HCT116 (cell line): ENCODE measurements at regions not wholly inside any gene's neighbourhood (a gene's known extent, or its start where the extent isn't known, plus 50 kb on each side); places are given as distances from the start of the nearest gene placed in this dataset.

Source experiments
- ATAC-seq: fragments of 200-7000 bp; cut with Tn5 transposase; 2 replicates; pipeline ENCODE4 v1.9.1; 2020; ENCODE audit warnings: mild to moderate bottlenecking, moderate library complexity
- BruUV-seq: library from RNA; stranded (reverse); fragments of 400-500 nt; replicated peaks from 2 replicates; lab custom pipeline; 2021; lab: Mats Ljungman, UMichigan
- CTCF ChIA-PET: fragments of 300-600 bp; sonication (Branson Sonifier 250); formaldehyde crosslinking; loops from one replicate; lab custom pipeline; 2021; ENCODE audit warnings: antibody characterized with exemption; lab: Charles Lee
- POLR2A ChIA-PET: fragments of 300-600, 350-600 bp; sonication (Branson Sonifier 250); formaldehyde crosslinking; loops from one replicate; lab custom pipeline; 2021; ENCODE audit warnings: antibody characterized with exemption; lab: Charles Lee
- RAD21 ChIA-PET, 2 experiments: fragments of 300-600 bp; sonication (Branson Sonifier 250); formaldehyde crosslinking; loops; one replicate each; lab custom pipeline; 2023; ENCODE audit warnings: low total read pairs in 2 of 2; ENCODE audit not compliant: uncharacterized antibody in 2 of 2, unreplicated experiment in 2 of 2, low non-redundant PET in 1 of 2; lab: Charles Lee
- DNase-seq: peaks from one replicate; pipeline ENCODE4 v3.0.0-alpha.2; 2010; ENCODE audit warnings: low read depth, low spot score
- H2AFZ ChIP-seq: fragments of 200-600 bp; shearing (Covaris generic), sonication (generic); 2 replicates; pipeline ENCODE4 v1.6.1; 2017; ENCODE audit warnings: low read depth, mixed run types, mixed read lengths, antibody characterized with exemption, low read length; ENCODE audit not compliant: poor library complexity, severe bottlenecking
- H3K27ac ChIP-seq: 2 replicates; pipeline ENCODE4 v1.5.1; 2012; ENCODE audit warnings: low read depth, low read length
- H3K27me3 ChIP-seq: fragments of 200-600 bp; sonication (generic); 2 replicates; pipeline ENCODE4 v1.6.1; 2016; ENCODE audit warnings: mixed run types, low read length, mixed read lengths; ENCODE audit not compliant: insufficient read depth
- H3K36me3 ChIP-seq, 2 experiments: fragments of 200-500 bp in 1 of 2; fragments of 200-600 bp in 1 of 2; sonication (Bioruptor generic) in 1 of 2; sonication (generic) in 1 of 2; 2 replicates each; pipeline versions ENCODE4 v1.5.1 to v1.6.1; 2014 to 2016; ENCODE audit warnings: low read length in 2 of 2, inconsistent platforms in 1 of 2, mixed read lengths in 1 of 2, mixed run types in 1 of 2; ENCODE audit not compliant: insufficient read depth in 2 of 2, control insufficient read depth in 1 of 2
- H3K4me1 ChIP-seq, 2 experiments: fragments of 200-600 bp in 1 of 2; sonication (generic) in 1 of 2; 2 replicates each; pipeline versions ENCODE4 v1.5.1 to v1.6.1; 2012 to 2017; ENCODE audit warnings: low read length in 2 of 2, inconsistent platforms in 1 of 2, mild to moderate bottlenecking in 1 of 2, mixed read lengths in 1 of 2, mixed run types in 1 of 2, moderate library complexity in 1 of 2; ENCODE audit not compliant: insufficient read depth in 2 of 2, control insufficient read depth in 1 of 2
- H3K4me2 ChIP-seq: fragments of 200-600 bp; sonication (generic); 2 replicates; pipeline ENCODE4 v1.6.1; 2017; ENCODE audit warnings: mixed run types, low read length, mixed read lengths
- H3K4me3 ChIP-seq, 2 experiments: fragments of 200-600 bp in 1 of 2; sonication (generic) in 1 of 2; replicated peaks in 1 of 2; 2 replicates each; pipeline ENCODE4 v1.5.1; 2011 to 2016; ENCODE audit warnings: low read length in 2 of 2, control low read depth in 1 of 2, low read depth in 1 of 2, mild to moderate bottlenecking in 1 of 2, mixed read lengths in 1 of 2, mixed run types in 1 of 2
- H3K79me2 ChIP-seq: fragments of 200-600 bp; sonication (generic); 2 replicates; pipeline ENCODE4 v1.6.1; 2017; ENCODE audit warnings: mild to moderate bottlenecking, mixed run types, low read length, moderate library complexity, mixed read lengths; ENCODE audit not compliant: insufficient read depth
- H3K9ac ChIP-seq: fragments of 200-600 bp; sonication (generic); 2 replicates; pipeline ENCODE4 v1.6.1; 2016; ENCODE audit warnings: low read length, mixed read lengths
- H3K9me2 ChIP-seq: fragments of 200-600 bp; sonication (generic), shearing (Covaris generic); 2 replicates; pipeline ENCODE4 v1.6.1; 2017; ENCODE audit warnings: mixed run types, mild to moderate bottlenecking, moderate library complexity; ENCODE audit not compliant: insufficient read depth
- H3K9me3 ChIP-seq, 2 experiments: fragments of 200-500 bp in 1 of 2; fragments of 200-600 bp in 1 of 2; sonication (Bioruptor generic) in 1 of 2; sonication (generic) in 1 of 2; 2 replicates each; pipeline ENCODE4 v1.6.1; 2014 to 2017; ENCODE audit warnings: low read length in 2 of 2, mixed read lengths in 2 of 2, inconsistent platforms in 1 of 2, low read depth in 1 of 2, mild to moderate bottlenecking in 1 of 2, mixed run types in 1 of 2, moderate library complexity in 1 of 2; ENCODE audit not compliant: control insufficient read depth in 1 of 2, insufficient read depth in 1 of 2
- H4K20me1 ChIP-seq: fragments of 200-600 bp; sonication (generic), shearing (Covaris generic); 2 replicates; pipeline ENCODE4 v1.6.1; 2017; ENCODE audit warnings: mixed run types, mild to moderate bottlenecking, moderate library complexity; ENCODE audit not compliant: insufficient read depth
- CBX3 ChIP-seq: IDR thresholded peaks from 2 replicates; pipeline ENCODE4 v1.6.1; 2012; ENCODE audit warnings: low read depth
- CEBPB ChIP-seq: IDR thresholded peaks from 2 replicates; pipeline ENCODE4 v1.6.1; 2012; ENCODE audit warnings: low read depth
- EGR1 ChIP-seq: IDR thresholded peaks from 2 replicates; pipeline ENCODE4 v1.6.1; 2012; ENCODE audit warnings: low read depth
- ELF1 ChIP-seq: IDR thresholded peaks from 2 replicates; pipeline ENCODE4 v1.6.1; 2012; ENCODE audit warnings: low read depth, borderline replicate concordance
- EZH2 ChIP-seq: fragments of 200-600 bp; sonication (generic); IDR thresholded peaks from 2 replicates; pipeline ENCODE4 v1.6.1; 2017; ENCODE audit warnings: antibody characterized with exemption, mixed run types
- EZH2phosphoT487 ChIP-seq: fragments of 200-600 bp; IDR thresholded peaks from 2 replicates; pipeline ENCODE4 v1.6.1; 2018; ENCODE audit warnings: antibody characterized with exemption, borderline replicate concordance
- FOSL1 ChIP-seq: IDR thresholded peaks from 2 replicates; pipeline ENCODE4 v1.6.1; 2012; ENCODE audit warnings: low read depth
- POLR2A ChIP-seq: IDR thresholded peaks from 2 replicates; pipeline ENCODE4 v1.7.0; 2011; ENCODE audit warnings: borderline replicate concordance; ENCODE audit not compliant: insufficient read depth, insufficient read length; ENCODE audit errors: extremely low read depth
- POLR2AphosphoS5 ChIP-seq: IDR thresholded peaks from 2 replicates; pipeline ENCODE4 v1.6.1; 2011; ENCODE audit warnings: mild to moderate bottlenecking, low read depth, low read length, moderate library complexity
- RAD21 ChIP-seq: IDR thresholded peaks from 2 replicates; pipeline ENCODE4 v1.6.1; 2012; ENCODE audit warnings: low read depth, mild to moderate bottlenecking
- SIN3A ChIP-seq: IDR thresholded peaks from 2 replicates; pipeline ENCODE4 v1.6.1; 2012; ENCODE audit warnings: low read depth
- SP1 ChIP-seq: IDR thresholded peaks from 2 replicates; pipeline ENCODE4 v1.6.1; 2012; ENCODE audit warnings: low read depth
- SRF ChIP-seq: IDR thresholded peaks from 2 replicates; pipeline ENCODE4 v1.6.1; 2012; ENCODE audit warnings: low read depth
- TCF7L2 ChIP-seq: IDR thresholded peaks from 2 replicates; pipeline ENCODE4 v1.7.0; 2011; ENCODE audit warnings: borderline replicate concordance, inconsistent platforms; ENCODE audit not compliant: insufficient read depth, insufficient read length; ENCODE audit errors: extremely low read depth
- ZNF274 ChIP-seq: fragments of 200-500 bp; sonication (Bioruptor generic); IDR thresholded peaks from 2 replicates; pipeline ENCODE4 v1.6.1; 2014; ENCODE audit warnings: mild to moderate bottlenecking, low read depth, low read length, inconsistent platforms
- intact Hi-C: fragments of 100-400 bp; cut with micrococcal nuclease; formaldehyde crosslinking; loops from 2 replicates; pipeline ENCODE4 v1.10.0; 2022
- TF ChIP-seq, protein P1 (sequence below): IDR thresholded peaks from 2 replicates; pipeline ENCODE4 v1.6.1; 2011; ENCODE audit warnings: mild to moderate bottlenecking, low read length, moderate library complexity; ENCODE audit not compliant: insufficient replicate concordance; ENCODE audit errors: extremely low read depth
- TF ChIP-seq, protein P2 (sequence below), 3 experiments: fragments of 200-600 bp in 1 of 3; sonication (generic) in 1 of 3; IDR thresholded peaks in 2 of 3; conservative IDR thresholded peaks in 1 of 3; 2 replicates each; pipeline ENCODE4 v1.5.1; 2012 to 2017; ENCODE audit warnings: low read depth in 2 of 3, low read length in 2 of 3, antibody characterized with exemption in 1 of 3, borderline replicate concordance in 1 of 3, control low read depth in 1 of 3, mild to moderate bottlenecking in 1 of 3, mixed read lengths in 1 of 3, mixed run types in 1 of 3, moderate library complexity in 1 of 3; ENCODE audit not compliant: insufficient read depth in 1 of 3
- TF ChIP-seq, protein P3 (sequence below): IDR thresholded peaks from 2 replicates; pipeline ENCODE4 v1.6.1; 2012
- TF ChIP-seq, protein P4 (sequence below): IDR thresholded peaks from 2 replicates; pipeline ENCODE4 v1.6.1; 2012

DNA sequence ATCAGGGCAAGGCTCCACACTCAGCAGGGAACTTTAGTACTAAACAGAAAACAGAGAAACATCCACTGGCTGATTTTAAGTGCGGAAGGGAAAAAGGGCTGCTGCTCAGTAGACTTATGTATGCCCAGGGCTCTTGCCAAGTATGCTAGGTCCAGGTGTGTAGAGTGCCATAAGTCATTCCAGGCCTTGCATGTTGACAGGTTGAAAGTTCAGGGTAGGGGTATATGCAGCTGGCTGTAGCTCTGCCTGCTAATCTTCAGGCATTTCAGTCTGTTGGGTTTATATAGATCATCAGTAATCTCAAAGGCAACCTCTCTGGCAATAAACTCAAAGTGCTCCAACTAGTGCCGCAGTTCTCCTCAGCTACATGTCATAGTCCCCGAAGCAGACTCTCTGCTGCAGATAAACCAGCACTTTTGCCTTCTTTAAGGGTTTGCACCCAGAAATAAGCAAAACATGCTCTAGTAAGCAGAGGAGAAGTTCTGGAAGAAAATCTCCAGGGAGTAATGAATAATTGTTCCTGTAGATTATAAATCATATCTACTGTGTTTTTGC, 134.9 kb upstream of the GRIA3 start:
- Histone ChIP-seq H4K20me1 (no peaks in the 10 kb centered on the region), H3K79me2 (no peaks in the 10 kb centered on the region), H3K4me3 (no peak overlapping the region), H3K9me2 (no peaks in the 10 kb centered on the region), H3K27ac (no peak overlapping the region), H3K36me3 (no peaks in the 10 kb centered on the region), H3K27me3 (no peaks in the 10 kb centered on the region), H3K9me3 (no peaks in the 10 kb centered on the region), H3K9ac (no peak overlapping the region), H2AFZ (no peak overlapping the region), H3K4me2 (no peak overlapping the region), H3K4me1 (no peaks in the 10 kb centered on the region)
- no peak for ATAC-seq
- intact Hi-C loops: no loop called here
- ChIA-PET CTCF (no interaction called here), RAD21 (no interaction called here), POLR2A (no interaction called here)
- no TSS peak for BruUV-seq
- TF ChIP-seq TCF7L2: no peak
- no peak for TF ChIP-seq CBX3
- TF ChIP-seq, protein P1, sequence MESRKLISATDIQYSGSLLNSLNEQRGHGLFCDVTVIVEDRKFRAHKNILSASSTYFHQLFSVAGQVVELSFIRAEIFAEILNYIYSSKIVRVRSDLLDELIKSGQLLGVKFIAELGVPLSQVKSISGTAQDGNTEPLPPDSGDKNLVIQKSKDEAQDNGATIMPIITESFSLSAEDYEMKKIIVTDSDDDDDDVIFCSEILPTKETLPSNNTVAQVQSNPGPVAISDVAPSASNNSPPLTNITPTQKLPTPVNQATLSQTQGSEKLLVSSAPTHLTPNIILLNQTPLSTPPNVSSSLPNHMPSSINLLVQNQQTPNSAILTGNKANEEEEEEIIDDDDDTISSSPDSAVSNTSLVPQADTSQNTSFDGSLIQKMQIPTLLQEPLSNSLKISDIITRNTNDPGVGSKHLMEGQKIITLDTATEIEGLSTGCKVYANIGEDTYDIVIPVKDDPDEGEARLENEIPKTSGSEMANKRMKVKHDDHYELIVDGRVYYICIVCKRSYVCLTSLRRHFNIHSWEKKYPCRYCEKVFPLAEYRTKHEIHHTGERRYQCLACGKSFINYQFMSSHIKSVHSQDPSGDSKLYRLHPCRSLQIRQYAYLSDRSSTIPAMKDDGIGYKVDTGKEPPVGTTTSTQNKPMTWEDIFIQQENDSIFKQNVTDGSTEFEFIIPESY: no peak
- TF ChIP-seq, protein P2, sequence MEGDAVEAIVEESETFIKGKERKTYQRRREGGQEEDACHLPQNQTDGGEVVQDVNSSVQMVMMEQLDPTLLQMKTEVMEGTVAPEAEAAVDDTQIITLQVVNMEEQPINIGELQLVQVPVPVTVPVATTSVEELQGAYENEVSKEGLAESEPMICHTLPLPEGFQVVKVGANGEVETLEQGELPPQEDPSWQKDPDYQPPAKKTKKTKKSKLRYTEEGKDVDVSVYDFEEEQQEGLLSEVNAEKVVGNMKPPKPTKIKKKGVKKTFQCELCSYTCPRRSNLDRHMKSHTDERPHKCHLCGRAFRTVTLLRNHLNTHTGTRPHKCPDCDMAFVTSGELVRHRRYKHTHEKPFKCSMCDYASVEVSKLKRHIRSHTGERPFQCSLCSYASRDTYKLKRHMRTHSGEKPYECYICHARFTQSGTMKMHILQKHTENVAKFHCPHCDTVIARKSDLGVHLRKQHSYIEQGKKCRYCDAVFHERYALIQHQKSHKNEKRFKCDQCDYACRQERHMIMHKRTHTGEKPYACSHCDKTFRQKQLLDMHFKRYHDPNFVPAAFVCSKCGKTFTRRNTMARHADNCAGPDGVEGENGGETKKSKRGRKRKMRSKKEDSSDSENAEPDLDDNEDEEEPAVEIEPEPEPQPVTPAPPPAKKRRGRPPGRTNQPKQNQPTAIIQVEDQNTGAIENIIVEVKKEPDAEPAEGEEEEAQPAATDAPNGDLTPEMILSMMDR (IDR thresholded peaks at IDR 0.05 in 2 of 3, conservative IDR thresholded peaks at IDR 0.05 in 1 of 3; ENCODE audit: borderline replicate concordance in 1 of 3, insufficient read depth in 1 of 3, low read depth in 2 of 3, low read length in 2 of 3): no peak
- TF ChIP-seq SRF: no peak
- no peak for TF ChIP-seq CEBPB
- no peak for TF ChIP-seq FOSL1
- no peak for TF ChIP-seq SIN3A
- TF ChIP-seq ZNF274: no peak
- no peak for TF ChIP-seq EZH2phosphoT487
- TF ChIP-seq SP1: no peak
- TF ChIP-seq, protein P3, sequence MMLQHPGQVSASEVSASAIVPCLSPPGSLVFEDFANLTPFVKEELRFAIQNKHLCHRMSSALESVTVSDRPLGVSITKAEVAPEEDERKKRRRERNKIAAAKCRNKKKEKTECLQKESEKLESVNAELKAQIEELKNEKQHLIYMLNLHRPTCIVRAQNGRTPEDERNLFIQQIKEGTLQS: no peak
- TF ChIP-seq EZH2: no peak
- TF ChIP-seq EGR1: no peak
- TF ChIP-seq POLR2AphosphoS5: no peak
- TF ChIP-seq POLR2A: no peak
- TF ChIP-seq, protein P4, sequence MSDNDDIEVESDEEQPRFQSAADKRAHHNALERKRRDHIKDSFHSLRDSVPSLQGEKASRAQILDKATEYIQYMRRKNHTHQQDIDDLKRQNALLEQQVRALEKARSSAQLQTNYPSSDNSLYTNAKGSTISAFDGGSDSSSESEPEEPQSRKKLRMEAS: no peak
- no peak for TF ChIP-seq ELF1
- TF ChIP-seq RAD21: no peak
- DNase-seq: no peak
